Spleen (tissue), 7 donors: ENCODE measurements at regions not wholly inside any gene's neighbourhood (a gene's known extent, or its start where the extent isn't known, plus 50 kb on each side); places are given as distances from the start of the nearest gene placed in this dataset.

ENCODE experiments used
- POLR2A ChIP-seq, 3 donors: fragments of 450-650 bp; IDR thresholded peaks; one replicate each; pipeline ENCODE4 v1.5.1; 2017; ENCODE audit warnings: antibody characterized with exemption in 3 of 3, mild to moderate bottlenecking in 1 of 3
- POLR2AphosphoS5 ChIP-seq, 3 donors: sonication (generic); formaldehyde crosslinking; IDR thresholded peaks; one replicate each; pipeline ENCODE4 v1.5.1; 2017; ENCODE audit warnings: antibody characterized with exemption in 3 of 3
- TF ChIP-seq, protein P1 (sequence below), 11 experiments: fragments of 200-600 bp in 7 of 11; fragments of 450-650 bp in 4 of 11; sonication (generic) in 4 of 11; IDR thresholded peaks in 8 of 11; conservative IDR thresholded peaks in 3 of 11; 1 replicate in 7 of 11; 2 replicates in 4 of 11; pipeline versions ENCODE4 v1.4.0 to v1.8.0; 2016 to 2021; ENCODE audit warnings: antibody characterized with exemption in 11 of 11, inconsistent platforms in 4 of 11, mild to moderate bottlenecking in 1 of 11
- donor health status: DM: no; HTN: no; CAD: no; lungs with moderate emphysema.
- donor health status: DM: no; HTN: no; CAD: no.
- donor health status: DM: no; HTN: no; CAD: no.

DNA sequence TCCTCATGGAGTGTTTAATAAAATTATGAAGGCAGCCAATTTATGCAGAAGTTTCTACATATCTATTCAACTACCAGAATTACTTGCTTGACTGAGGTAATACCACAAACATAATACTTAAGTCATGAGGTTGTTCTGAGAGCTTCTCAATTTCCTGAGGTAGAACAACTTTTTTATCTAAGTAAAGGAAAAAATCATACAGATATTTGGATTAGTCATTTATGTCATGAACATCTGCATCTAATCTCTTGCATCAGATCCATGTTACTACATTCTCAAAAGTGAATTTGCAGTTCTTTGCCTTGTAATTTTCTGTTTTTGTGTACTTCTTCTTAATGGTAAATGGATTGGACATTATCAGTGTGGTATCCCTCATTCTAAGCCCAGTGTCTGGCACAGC, 60.4 kb upstream of the RGMB start:
- TF ChIP-seq, protein P1, sequence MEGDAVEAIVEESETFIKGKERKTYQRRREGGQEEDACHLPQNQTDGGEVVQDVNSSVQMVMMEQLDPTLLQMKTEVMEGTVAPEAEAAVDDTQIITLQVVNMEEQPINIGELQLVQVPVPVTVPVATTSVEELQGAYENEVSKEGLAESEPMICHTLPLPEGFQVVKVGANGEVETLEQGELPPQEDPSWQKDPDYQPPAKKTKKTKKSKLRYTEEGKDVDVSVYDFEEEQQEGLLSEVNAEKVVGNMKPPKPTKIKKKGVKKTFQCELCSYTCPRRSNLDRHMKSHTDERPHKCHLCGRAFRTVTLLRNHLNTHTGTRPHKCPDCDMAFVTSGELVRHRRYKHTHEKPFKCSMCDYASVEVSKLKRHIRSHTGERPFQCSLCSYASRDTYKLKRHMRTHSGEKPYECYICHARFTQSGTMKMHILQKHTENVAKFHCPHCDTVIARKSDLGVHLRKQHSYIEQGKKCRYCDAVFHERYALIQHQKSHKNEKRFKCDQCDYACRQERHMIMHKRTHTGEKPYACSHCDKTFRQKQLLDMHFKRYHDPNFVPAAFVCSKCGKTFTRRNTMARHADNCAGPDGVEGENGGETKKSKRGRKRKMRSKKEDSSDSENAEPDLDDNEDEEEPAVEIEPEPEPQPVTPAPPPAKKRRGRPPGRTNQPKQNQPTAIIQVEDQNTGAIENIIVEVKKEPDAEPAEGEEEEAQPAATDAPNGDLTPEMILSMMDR (IDR thresholded peaks at IDR 0.05 in 8 of 11, conservative IDR thresholded peaks at IDR 0.05 in 3 of 11): no peak
- TF ChIP-seq POLR2A (IDR thresholded peaks at IDR 0.05) (no peak), POLR2AphosphoS5 (IDR thresholded peaks at IDR 0.05) (no peak)
